Activated CD8-positive, alpha-beta T cell treated with anti-CD3 and anti-CD28 coated beads for 36 hours (primary cell): ENCODE measurements at regions not wholly inside any gene's neighbourhood (a gene's known extent, or its start where the extent isn't known, plus 50 kb on each side); places are given as distances from the start of the nearest gene placed in this dataset.

Source experiments
- ATAC-seq: fragments of 200-7000 bp; cut with Tn5 transposase; one replicate; pipeline ENCODE4 v1.10.0; 2021; ENCODE audit warnings: mild to moderate bottlenecking, moderate library complexity
- CTCF ChIA-PET: fragments of 350-600 bp; sonication (Branson Sonifier 250); formaldehyde crosslinking; loops from one replicate; lab custom pipeline; 2021; ENCODE audit warnings: antibody characterized with exemption; lab: Charles Lee
- POLR2A ChIA-PET: fragments of 350-600 bp; sonication (Branson Sonifier 250); formaldehyde crosslinking; loops from one replicate; lab custom pipeline; 2021; ENCODE audit warnings: antibody characterized with exemption; lab: Charles Lee
- DNase-seq: peaks from one replicate; pipeline ENCODE4 v3.0.0-alpha.2; 2020
- H3K27ac Mint-ChIP-seq: one replicate; pipeline ENCODE4 v1.8.0; 2021; ENCODE audit warnings: mild to moderate bottlenecking, mixed read lengths
- H3K27me3 Mint-ChIP-seq: one replicate; pipeline ENCODE4 v1.8.0; 2021; ENCODE audit warnings: mixed read lengths
- H3K36me3 Mint-ChIP-seq: one replicate; pipeline ENCODE4 v1.8.0; 2021; ENCODE audit warnings: low read depth, mixed read lengths
- H3K4me1 Mint-ChIP-seq: one replicate; pipeline ENCODE4 v1.8.0; 2021; ENCODE audit warnings: low read depth, mixed read lengths
- H3K4me3 Mint-ChIP-seq: one replicate; pipeline ENCODE4 v1.8.0; 2021; ENCODE audit warnings: mild to moderate bottlenecking, moderate library complexity, mixed read lengths
- H3K9me3 Mint-ChIP-seq: one replicate; pipeline ENCODE4 v1.8.0; 2021; ENCODE audit warnings: mixed read lengths
- CTCF ChIP-seq: fragments of 200-600 bp; IDR thresholded peaks from one replicate; pipeline ENCODE4 v1.8.0; 2022; ENCODE audit warnings: antibody characterized with exemption, mild to moderate bottlenecking
- intact Hi-C: fragments of 100-400 bp; cut with micrococcal nuclease; formaldehyde crosslinking; loops from one replicate; pipeline ENCODE4 v1.10.0; 2022

GRCh38 chr5:97840643-97841042 lies 657.6 kb upstream of the RIOK2 start:
- Mint-ChIP-seq H3K27me3 (no peaks in the 10 kb centered on the region), H3K36me3 (no peaks in the 10 kb centered on the region), H3K4me1 (no peaks in the 10 kb centered on the region), H3K9me3 (no peaks in the 10 kb centered on the region), H3K27ac (no peak overlapping the region), H3K4me3 (no peak overlapping the region)
- no peak for TF ChIP-seq CTCF
- intact Hi-C loops = no loop called here
- POLR2A ChIA-PET = no interaction called here
- CTCF ChIA-PET = no interaction called here
- DNase-seq (no peak), ATAC-seq (no peak)

GRCh38 chr5:97842687-97843086 lies 659.6 kb upstream of the RIOK2 start:
- Mint-ChIP-seq H3K9me3 (no peaks in the 10 kb centered on the region), H3K27me3 (no peaks in the 10 kb centered on the region), H3K27ac (no peak overlapping the region), H3K4me3 (no peak overlapping the region), H3K4me1 (no peaks in the 10 kb centered on the region), H3K36me3 (no peaks in the 10 kb centered on the region)
- ATAC-seq = no peak
- intact Hi-C loops = no loop called here
- no peak for TF ChIP-seq CTCF
- ChIA-PET CTCF (no interaction called here), POLR2A (no interaction called here)
- DNase-seq = no peak

- no peak overlapping the region for H3K27ac Mint-ChIP-seq
- H3K4me3 Mint-ChIP-seq = no peak overlapping the region
- intact Hi-C loops = no loop called here
- ATAC-seq (no peak), DNase-seq (no peak)
- ChIA-PET POLR2A (no interaction called here), CTCF (no interaction called here)
- no peaks in the 10 kb centered on the region for H3K9me3 Mint-ChIP-seq
- H3K36me3 Mint-ChIP-seq = no peaks in the 10 kb centered on the region
- TF ChIP-seq CTCF = no peak
- no peaks in the 10 kb centered on the region for H3K4me1 Mint-ChIP-seq
- H3K27me3 Mint-ChIP-seq = no peaks in the 10 kb centered on the region
Observed at GRCh38 chr5:97844797-97845196, 661.8 kb upstream of the RIOK2 start.

- CTCF ChIA-PET = no interaction called here
- intact Hi-C loops = no loop called here
- no peaks in the 10 kb centered on the region for H3K4me1 Mint-ChIP-seq
- ATAC-seq (no peak), DNase-seq (no peak)
- H3K36me3 Mint-ChIP-seq = no peaks in the 10 kb centered on the region
- H3K9me3 Mint-ChIP-seq = peaks cover 2% of the 10 kb centered on the region
- H3K27me3 Mint-ChIP-seq = peaks cover 4% of the 10 kb centered on the region
- TF ChIP-seq CTCF = no peak
- POLR2A ChIA-PET = no interaction called here
- no peak overlapping the region for H3K4me3 Mint-ChIP-seq
- no peak overlapping the region for H3K27ac Mint-ChIP-seq
Observed at GRCh38 chr5:97846643-97847042, 663.6 kb upstream of the RIOK2 start.

GRCh38 chr5:97847920-97848631 lies 665.0 kb upstream of the RIOK2 start:
- H3K27ac Mint-ChIP-seq = no peak overlapping the region

More at GRCh38 chr5:97847920-97848631, 665.0 kb upstream of the RIOK2 start:
- POLR2A ChIA-PET = no interaction called here
- H3K27me3 Mint-ChIP-seq = peaks cover 4% of the 10 kb centered on the region
- intact Hi-C loops = no loop called here
- H3K9me3 Mint-ChIP-seq = peaks cover 2% of the 10 kb centered on the region
- DNase-seq (no peak), ATAC-seq (no peak)
- CTCF ChIA-PET = no interaction called here
- no peak for TF ChIP-seq CTCF
- no peak overlapping the region for H3K4me3 Mint-ChIP-seq
- no peaks in the 10 kb centered on the region for H3K4me1 Mint-ChIP-seq
- H3K36me3 Mint-ChIP-seq = no peaks in the 10 kb centered on the region
